Astrocyte of the spinal cord (primary cell): ENCODE measurements at regions not wholly inside any gene's neighbourhood (a gene's known extent, or its start where the extent isn't known, plus 50 kb on each side); places are given as distances from the start of the nearest gene placed in this dataset.
"Not testable (repeated sequence)": the region's sequence is repeated elsewhere in the genome, so short reads cannot be mapped to it uniquely, and the experiment has no call there.

ENCODE experiments used
- DNase-seq: peaks from one replicate; pipeline ENCODE4 v3.0.0; 2011; ENCODE audit warnings: low read depth, low spot score
- H3K4me3 ChIP-seq: 2 replicates; pipeline ENCODE4 v1.5.1; 2011; ENCODE audit warnings: low read depth, mild to moderate bottlenecking, low read length, moderate library complexity
- CTCF ChIP-seq: IDR thresholded peaks from 2 replicates; pipeline ENCODE4 v1.5.1; 2012; ENCODE audit warnings: low read depth, mild to moderate bottlenecking, low read length, inconsistent platforms
- in situ Hi-C: cut with HindIII; loops from 2 replicates; pipeline ENCODE4 v1.10.0; 2017; ENCODE audit warnings: low sequenced_read_pairs

- H3K4me3 ChIP-seq, DNase-seq, in situ Hi-C loops: not testable (repeated sequence)
These were observed 116.1 kb upstream of the GJE1 start for GRCh38 chr6:142016666-142017065.

GRCh38 chr6:142015463-142015862 lies 117.3 kb upstream of the GJE1 start:
- DNase-seq, in situ Hi-C loops, H3K4me3 ChIP-seq: not testable (repeated sequence)

- TF ChIP-seq CTCF = no peak
- no peak overlapping the region for H3K4me3 ChIP-seq
- in situ Hi-C loops = no loop called here
- peak; percentile 47 for DNase-seq
These were observed 117.7 kb upstream of the GJE1 start for GRCh38 chr6:142015011-142015410.

- peak; percentile 89 for DNase-seq
- TF ChIP-seq CTCF = no peak
- in situ Hi-C loops = no loop called here
- no peak overlapping the region for H3K4me3 ChIP-seq
These were observed 118.2 kb upstream of the GJE1 start for GRCh38 chr6:142014515-142014914.

GRCh38 chr6:142013875-142014495 lies 118.7 kb upstream of the GJE1 start:
- in situ Hi-C loops = no loop called here
- H3K4me3 ChIP-seq = no peak overlapping the region
- DNase-seq = peak; percentile 19
- TF ChIP-seq CTCF = no peak

GRCh38 chr6:142013287-142013686 lies 119.4 kb upstream of the GJE1 start:
- in situ Hi-C loops = no loop called here
- peak; percentile 92 for DNase-seq
- TF ChIP-seq CTCF = no peak
- H3K4me3 ChIP-seq = no peak overlapping the region

- no peak for DNase-seq
- in situ Hi-C loops = no loop called here
- no peak for TF ChIP-seq CTCF
- H3K4me3 ChIP-seq = no peak overlapping the region
These were observed 121.0 kb upstream of the GJE1 start for GRCh38 chr6:142011775-142012174.

- DNase-seq = peak; percentile 35
- no peak for TF ChIP-seq CTCF
- H3K4me3 ChIP-seq = no peak overlapping the region
- in situ Hi-C loops = no loop called here
These were observed 121.6 kb upstream of the GJE1 start for GRCh38 chr6:142011156-142011555.
